ENCODE measurements at regions not wholly inside any gene's neighbourhood (a gene's known extent, or its start where the extent isn't known, plus 50 kb on each side); places are given as distances from the start of the nearest gene placed in this dataset.

DNA sequence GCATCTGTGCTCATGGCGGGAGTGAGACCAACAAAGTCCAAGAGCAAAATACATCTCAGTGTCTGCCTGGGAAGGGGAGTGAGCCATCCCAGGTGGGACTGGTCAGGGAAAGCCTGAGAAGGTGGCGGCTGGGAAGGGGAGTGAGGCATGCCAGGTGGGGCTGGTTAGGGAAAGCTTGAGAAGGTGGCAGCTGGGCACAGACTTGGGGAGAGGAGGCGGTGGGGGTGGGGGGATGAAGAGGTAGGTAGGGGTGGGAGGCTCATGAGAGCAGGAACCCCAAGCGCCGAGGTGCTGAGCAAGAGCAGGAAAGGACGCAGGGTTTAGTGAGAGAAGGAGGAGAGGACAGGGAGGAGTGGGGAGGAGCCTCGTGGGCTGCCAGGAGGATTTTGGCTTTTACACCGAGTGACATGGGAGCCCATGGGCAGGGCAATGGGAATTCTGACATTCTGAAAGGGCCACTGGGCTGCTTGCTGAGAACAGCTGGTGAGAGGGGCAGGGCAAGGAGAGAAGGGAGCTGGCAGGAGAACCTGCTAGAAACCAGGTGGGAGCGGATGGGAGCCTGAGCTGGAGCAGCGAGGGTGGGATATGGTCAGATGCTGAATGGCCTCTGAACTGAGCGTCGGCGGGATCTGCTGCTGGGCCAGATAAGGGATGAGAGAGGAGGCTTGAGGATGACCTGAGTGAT lies 256.1 kb upstream of the RPL38 start:
- no peak overlapping the region for H3K4me3 ChIP-seq (ENCODE audit: low read depth, low read length)
- TF ChIP-seq, protein P1, sequence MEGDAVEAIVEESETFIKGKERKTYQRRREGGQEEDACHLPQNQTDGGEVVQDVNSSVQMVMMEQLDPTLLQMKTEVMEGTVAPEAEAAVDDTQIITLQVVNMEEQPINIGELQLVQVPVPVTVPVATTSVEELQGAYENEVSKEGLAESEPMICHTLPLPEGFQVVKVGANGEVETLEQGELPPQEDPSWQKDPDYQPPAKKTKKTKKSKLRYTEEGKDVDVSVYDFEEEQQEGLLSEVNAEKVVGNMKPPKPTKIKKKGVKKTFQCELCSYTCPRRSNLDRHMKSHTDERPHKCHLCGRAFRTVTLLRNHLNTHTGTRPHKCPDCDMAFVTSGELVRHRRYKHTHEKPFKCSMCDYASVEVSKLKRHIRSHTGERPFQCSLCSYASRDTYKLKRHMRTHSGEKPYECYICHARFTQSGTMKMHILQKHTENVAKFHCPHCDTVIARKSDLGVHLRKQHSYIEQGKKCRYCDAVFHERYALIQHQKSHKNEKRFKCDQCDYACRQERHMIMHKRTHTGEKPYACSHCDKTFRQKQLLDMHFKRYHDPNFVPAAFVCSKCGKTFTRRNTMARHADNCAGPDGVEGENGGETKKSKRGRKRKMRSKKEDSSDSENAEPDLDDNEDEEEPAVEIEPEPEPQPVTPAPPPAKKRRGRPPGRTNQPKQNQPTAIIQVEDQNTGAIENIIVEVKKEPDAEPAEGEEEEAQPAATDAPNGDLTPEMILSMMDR (IDR thresholded peaks at IDR 0.05; ENCODE audit: low read depth, low read length) = no peak

DNA sequence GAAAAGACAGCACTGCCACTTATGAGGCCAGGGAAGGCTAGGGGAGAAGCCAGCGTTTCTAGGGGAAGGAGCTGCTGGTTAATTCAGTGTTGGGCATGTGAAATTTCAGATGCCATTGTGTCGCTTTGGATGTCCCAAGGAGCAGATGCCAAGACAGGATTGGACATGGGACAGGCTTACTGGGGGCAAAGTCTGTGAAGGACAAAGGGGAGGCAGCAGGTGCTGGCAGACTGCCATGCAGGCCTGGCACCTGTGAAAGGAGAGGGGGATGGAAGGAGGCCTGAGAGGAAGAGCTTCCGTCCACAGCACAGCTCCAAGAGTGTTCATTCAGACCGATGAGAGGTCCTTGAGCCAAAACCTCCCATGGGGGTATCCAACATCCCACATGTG lies 255.5 kb upstream of the RPL38 start:
- no peak overlapping the region for H3K4me3 ChIP-seq (ENCODE audit: low read depth, low read length)
- TF ChIP-seq, protein P1 (IDR thresholded peaks at IDR 0.05; ENCODE audit: low read depth, low read length) = no peak

DNA sequence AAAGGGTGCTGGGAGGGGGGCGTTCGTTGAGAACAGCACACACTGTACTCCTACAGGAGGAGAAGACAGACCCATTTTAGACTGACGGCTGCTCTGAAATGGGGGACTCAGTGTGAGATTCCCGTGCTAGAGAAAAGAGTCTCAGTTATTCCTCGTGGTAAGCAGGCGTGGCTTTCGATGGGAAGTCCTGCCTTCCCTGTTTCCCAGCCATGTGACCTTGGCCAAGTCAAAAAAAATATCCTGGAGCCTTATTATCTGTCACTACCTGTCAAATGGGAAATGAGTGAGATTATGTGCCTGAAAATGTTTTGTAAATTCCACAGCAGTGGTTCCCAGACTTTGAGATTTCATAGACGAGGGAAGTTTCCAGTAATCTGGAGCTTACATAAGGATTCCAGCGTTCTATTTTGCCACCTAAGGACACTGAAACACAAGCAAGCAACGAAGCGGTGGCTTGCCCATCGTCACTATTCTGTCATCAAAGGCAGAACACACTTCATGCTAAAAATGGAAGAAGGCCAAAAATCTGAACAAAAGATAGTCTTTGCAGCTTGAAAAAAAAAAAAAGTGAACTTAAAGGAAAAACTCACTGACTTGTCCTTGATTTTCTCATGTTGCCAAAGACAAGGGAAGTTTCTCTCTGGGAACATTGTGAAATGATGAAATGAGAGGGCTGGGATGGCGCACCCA lies 253.4 kb upstream of the RPL38 start:
- H3K4me3 ChIP-seq (ENCODE audit: low read depth, low read length) = no peak overlapping the region
- TF ChIP-seq, protein P1 (IDR thresholded peaks at IDR 0.05; ENCODE audit: low read depth, low read length) = no peak

DNA sequence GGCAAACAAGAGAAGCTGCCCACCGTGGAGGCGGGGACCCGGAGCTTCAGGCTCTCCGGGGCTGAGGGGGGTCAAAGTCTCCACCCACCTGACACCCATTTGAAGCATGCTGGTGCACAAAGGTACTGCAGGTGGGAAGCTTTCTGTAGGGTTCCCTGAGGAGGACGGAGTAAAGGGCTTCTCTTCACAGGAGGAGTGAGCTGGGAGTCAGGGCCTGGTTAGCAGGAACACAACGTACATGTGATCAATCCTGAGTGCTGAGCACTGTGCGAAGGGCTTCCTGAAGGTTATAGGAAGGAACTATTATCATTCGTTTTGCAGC lies 252.9 kb upstream of the RPL38 start:
- TF ChIP-seq, protein P1 (IDR thresholded peaks at IDR 0.05; ENCODE audit: low read depth, low read length) = no peak
- no peak overlapping the region for H3K4me3 ChIP-seq (ENCODE audit: low read depth, low read length)

DNA sequence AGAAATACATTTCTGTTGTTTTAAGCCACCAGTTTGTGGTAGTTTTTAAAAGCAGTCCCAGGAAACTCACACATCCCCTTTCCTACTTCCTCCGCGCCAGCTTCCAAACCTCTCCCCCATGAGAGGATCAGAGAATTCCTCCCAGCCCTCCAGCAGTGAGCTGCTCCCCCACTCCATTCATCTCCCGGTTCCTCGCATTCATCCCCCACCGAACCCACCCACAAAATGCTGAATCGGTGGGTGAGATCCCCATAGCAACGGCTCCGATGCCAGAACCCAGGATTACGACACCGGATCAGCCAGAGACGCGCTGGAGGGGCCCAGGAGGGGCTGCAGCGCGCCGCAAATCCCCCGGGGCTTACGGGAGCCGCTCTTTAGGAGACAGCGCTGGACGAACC lies 251.4 kb upstream of the RPL38 start:
- TF ChIP-seq, protein P1 (IDR thresholded peaks at IDR 0.05; ENCODE audit: low read depth, low read length) = no peak

DNA sequence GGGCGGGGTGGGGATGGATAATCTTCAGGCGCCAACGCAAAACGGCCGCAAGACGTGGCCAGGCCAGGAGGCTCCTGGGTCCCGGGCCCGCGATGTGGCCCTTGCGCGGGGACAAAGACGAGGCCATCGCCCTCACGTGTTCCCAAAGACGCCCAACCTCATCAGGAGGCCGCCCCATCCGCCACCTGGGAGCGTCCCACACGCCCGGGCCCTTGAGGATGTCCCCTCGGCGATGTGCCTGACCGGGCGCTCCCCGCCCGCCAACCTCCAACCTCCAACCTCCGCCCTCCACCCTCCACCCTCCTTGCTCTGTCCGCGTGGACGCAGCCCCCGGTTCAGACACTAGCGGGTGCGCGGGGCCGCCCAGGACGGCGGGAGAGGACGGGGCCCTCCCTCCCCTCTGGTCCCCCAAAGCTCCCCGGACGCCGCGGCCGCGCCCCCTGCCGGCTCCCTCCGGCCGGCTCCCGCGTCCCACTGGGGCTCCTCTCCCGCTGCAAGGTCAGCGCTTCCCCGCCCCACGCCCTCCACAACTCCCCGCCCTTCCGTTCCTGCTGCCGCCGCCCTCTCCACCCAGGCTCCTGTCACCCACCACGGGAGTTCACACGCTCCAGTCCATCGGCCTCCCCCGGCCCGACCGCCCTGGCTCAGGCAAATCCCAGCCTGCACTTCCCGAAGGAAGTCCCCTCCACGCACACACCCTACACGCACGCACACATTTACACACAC lies 250.8 kb upstream of the RPL38 start:
- TF ChIP-seq, protein P1 (IDR thresholded peaks at IDR 0.05; ENCODE audit: low read depth, low read length) = no peak
- no peak overlapping the region for H3K4me3 ChIP-seq (ENCODE audit: low read depth, low read length)

More for the DNA sequence above, 251.4 kb upstream of the RPL38 start:
- H3K4me3 ChIP-seq (ENCODE audit: low read depth, low read length) = no peak overlapping the region

All from WI38 (cell line).